ENCODE measurements at regions not wholly inside any gene's neighbourhood (a gene's known extent, or its start where the extent isn't known, plus 50 kb on each side); places are given as distances from the start of the nearest gene placed in this dataset.

DNA sequence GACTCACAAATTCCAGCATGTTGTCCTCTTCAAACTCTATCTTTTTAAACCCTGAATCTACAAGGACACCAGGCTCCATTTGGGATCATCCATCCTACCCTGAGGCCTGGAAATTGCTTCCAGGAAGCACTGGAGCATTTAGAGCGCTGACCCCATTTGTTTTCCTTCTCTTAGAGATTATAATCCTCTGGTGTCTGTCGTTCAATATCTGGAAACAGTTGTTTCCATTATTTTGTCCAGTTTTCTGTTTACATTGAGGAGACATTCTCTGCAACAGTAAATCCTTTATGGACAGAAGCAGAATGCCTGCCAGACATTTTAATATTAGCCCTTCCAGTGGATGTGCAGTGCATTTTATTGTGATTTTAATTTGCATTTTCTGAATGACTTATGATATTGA lies 119.4 kb upstream of the MEOX2 start:
- DNase-seq (ENCODE audit: low spot score), result no peak

DNA sequence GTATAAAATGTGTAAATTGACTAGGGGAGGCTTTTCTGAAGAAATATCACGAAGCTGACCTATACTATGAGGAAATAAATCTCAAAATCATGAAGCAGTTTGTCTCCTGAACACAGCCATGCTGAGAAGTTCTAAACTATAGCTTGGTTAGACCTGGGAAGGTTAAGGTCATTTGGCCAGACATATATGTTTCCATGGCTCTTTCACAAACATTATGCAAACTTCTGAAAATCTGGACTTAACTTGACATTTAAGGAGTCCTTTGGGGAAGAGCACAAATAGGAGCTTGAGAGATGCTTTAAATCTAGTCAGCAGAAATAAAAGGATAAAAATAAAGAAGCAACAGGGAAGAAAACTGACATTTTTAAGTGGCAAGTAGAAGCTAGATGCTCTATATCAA lies 115.9 kb upstream of the MEOX2 start:
- no peak for DNase-seq (ENCODE audit: low spot score)

DNA sequence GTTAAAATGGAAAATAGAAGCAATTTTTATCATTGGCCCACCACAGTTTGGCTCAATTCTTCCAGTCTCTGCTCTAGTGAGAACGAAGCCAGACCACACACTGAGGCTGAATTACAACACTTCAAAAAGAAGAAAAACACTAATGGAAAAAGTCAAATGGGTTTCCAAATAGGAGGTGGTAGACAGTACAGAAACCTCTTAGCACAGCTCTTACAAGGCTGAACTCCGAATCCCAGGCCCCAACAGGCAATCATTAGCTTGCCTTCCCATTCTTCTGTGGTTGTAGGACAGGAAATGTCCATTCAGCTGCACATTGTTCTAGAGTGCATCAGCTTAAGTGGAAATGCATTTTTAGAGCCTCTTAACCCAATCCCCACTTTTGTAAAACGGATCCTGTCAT lies 115.1 kb upstream of the MEOX2 start:
- no peak for DNase-seq (ENCODE audit: low spot score)

DNA sequence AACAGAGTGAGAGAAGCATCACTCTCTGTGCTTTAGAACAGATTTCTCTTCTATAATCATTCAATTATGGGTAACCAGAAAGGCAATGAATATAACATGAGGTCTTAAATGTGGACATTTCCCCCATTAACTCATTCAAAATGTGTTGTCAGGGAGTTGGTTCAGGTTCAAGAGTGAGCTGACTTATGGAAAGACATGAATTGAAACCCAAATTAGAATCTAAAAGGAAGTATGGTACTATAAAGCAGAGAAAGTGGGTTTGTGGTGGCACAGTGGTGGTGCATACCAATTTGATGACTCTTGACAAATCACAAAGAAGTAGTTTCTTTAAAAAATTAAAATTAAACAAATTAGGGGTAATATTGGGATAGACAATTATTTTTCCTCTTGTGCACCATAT lies 114.6 kb upstream of the MEOX2 start:
- DNase-seq (ENCODE audit: low spot score), result no peak

DNA sequence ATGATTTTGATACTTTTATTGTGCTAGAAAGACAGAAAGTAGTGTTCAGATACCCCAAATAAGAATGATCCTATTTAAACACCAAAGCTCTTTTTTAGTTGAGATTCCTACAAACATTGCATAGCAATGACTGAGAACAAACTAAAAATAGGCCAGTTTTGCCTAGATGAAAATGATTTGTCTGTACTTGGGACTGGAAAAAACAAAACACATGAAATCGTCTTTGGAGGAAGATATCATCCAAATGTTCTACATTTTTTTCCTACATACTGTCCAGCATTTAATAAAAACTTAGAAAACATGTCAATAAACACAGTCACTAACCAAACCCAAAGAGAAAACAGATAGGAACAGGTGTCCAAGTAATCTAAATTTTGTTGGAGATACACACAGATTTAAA lies 111.6 kb upstream of the MEOX2 start:
- no peak for DNase-seq (ENCODE audit: low spot score)

DNA sequence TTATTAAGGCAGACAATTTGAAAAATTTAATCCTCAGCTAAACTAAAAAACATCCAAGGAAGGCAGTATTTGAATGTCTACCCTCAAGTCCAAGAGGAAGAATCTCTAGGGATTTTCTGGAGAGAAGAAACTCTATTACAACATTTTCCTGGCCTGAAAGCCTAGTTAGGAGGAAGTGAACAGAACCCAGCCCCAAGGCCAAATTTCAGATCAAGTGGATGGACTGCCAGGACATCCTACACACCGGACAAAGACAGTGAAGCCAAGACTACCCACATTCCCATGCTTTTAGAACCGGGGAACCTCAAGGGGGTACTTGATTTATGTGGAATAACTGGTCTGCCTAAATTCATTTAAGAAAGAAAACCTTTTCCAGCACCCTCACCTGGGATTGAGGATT lies 108.9 kb upstream of the MEOX2 start:
- no peak for DNase-seq (ENCODE audit: low spot score)

DNA sequence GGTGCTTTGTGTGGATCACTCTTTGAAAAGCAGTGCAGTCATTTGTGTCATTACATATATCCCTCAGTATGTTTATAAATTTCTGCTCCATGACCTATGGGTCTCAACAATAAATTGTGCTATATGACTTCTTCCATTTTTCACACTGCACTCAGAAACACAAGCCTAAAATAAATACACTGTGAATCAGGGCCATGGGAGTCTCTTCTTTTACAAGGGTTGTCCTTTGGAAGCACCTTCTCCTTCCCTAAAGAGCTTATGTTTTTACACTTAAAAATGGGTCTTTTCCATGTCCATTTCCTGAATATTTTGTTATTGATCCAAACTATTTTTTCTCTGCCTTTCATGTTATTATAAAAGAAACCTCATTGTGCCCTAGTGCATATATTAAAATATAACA lies 108.3 kb upstream of the MEOX2 start:
- no peak for DNase-seq (ENCODE audit: low spot score)

DNA sequence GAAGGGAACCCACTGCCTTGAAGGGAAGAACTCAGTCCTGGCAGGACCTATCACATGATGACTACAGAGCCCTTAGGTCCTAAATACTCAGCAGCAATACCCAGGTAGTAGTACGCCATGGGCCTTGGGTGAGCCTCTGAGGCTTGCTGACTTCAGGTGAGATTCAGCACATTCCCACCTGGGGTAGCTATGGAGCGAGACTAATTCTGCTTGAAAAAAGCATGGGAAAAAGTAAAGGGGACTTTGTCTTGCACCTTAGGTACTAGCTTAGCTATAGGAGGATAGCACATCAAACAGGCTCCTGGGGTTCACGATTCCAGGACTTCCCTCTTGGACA lies 98.2 kb upstream of the MEOX2 start:
- DNase-seq (ENCODE audit: low spot score), result no peak

DNA sequence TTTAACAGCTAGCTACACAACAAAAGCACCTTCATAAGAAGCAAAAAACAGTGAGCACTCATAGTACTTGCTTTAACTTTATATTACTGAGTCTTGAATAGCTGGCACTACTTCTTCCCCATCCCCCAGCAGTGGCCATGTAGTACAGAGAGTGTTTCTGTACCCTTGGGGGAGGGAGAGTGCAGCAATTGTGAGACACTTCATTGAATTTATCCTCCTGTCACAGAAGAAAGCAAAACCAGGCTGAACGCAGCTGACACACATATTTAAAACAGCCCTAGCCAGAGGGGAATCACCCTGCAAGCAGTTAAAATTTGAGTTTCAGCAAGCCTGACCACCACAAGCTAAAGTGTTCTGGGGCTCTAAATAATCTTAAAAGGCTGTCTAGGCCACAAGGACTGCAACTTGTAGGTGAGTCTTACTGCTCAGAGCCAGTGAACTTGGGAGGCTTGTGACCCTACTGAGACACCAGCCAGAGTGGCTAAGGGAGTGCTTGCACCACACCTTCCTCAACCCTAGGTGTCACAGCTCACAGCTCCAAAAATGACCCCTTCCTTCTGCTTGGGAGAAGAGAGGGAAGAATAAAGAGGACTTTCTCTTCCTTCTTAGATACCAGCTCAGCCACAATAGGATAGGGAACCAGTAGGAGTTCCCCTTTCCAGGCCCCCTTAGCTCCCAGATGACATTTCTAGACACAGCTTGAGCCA lies 97.7 kb upstream of the MEOX2 start:
- no peak for DNase-seq (ENCODE audit: low spot score)

DNA sequence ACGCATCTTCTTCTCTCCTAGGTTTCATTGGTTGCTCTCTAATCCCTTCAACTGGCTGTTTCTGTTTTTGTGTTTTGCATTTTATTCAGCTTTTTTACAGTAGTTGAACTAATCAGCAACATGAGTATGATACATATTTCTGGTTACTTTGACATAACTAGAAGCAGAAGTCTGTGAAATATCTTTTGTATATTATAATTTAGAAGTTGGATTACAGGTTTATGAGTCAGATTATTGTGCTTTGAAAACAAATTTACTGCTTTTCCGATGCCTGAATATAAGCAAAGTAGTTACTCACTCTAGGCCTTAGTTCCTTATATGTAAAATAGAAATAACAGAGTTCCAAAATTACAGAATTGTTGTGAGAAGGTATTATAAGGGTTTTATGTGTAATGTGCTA lies 96.2 kb upstream of the MEOX2 start:
- DNase-seq (ENCODE audit: low spot score), result no peak

DNA sequence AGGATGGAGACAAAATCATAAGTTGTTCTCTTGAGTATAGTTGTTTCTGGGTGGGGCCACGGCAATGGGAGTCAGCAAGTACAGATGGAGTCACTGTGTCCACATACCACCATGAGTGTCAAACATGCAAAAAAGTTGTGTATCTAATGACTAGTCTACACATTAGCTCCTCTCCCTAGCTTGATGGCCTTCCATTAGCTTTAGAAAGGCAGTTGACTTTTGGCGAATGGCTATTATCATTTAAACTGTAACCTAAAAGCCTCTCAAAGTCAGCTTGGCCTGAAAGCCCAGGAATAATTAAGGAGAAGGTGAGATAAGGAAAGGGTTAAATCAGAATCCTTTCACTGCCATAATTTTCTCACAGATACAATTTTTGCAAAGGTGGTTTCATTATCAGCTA lies 95.5 kb upstream of the MEOX2 start:
- no peak for DNase-seq (ENCODE audit: low spot score)

DNA sequence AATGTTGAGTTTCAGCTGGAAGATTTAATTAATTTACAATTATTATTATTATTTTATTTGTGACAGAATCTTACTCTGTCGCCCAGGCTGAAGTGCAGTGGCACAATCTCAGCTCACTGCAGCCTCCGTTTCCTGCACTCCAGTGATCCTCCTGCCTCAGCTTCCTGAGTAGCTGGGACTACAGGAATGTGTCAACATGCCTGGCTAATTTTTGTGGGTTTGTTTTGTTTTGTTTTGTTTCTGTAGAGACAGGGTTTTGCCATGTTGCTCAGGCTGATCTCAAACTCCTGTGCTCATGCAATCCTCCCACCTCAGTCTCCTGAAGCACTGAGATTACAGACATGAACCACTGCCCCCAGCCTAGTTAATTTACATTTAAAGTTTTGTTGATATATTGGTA lies 93.8 kb upstream of the MEOX2 start:
- DNase-seq (ENCODE audit: low spot score), result no peak

DNA sequence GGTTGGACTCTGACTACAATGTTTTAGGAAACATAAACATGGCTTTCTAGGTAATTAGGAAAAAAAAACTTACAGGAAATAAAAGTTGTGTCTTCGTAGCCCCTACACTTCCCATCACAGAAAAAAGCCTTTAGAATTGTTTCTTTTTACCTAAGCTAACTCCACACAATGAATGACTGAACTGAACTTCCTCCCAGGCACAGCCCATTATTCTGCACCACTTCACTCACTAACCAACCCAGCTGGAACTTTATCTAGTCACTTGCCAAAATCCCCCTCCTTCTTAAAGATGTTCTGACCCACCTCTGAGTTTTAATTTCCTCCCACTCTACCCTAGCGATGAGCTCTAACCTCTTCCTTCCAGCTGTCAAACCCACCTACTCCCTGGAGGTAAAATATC lies 91.7 kb upstream of the MEOX2 start:
- DNase-seq (ENCODE audit: low spot score), result no peak

DNA sequence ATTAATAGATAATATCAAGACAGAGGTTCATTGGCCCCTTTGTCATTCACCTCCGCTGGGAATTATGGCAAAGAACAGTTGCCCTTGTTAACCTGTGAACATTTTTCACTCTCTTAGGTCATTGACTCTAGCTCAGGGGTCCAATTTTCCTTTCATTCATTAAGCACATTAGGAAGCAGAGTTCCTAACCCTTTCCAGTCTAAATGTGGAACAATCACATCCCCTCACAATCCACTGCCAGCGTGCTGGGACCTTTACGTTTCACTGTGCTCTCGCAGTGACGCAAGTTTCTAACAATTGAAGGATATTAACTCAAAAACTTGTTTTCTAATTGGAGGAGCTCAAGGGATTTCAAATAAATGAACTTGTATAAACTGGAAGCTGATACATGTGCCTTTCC lies 79.3 kb upstream of the MEOX2 start:
- no peak for DNase-seq (ENCODE audit: low spot score)

DNA sequence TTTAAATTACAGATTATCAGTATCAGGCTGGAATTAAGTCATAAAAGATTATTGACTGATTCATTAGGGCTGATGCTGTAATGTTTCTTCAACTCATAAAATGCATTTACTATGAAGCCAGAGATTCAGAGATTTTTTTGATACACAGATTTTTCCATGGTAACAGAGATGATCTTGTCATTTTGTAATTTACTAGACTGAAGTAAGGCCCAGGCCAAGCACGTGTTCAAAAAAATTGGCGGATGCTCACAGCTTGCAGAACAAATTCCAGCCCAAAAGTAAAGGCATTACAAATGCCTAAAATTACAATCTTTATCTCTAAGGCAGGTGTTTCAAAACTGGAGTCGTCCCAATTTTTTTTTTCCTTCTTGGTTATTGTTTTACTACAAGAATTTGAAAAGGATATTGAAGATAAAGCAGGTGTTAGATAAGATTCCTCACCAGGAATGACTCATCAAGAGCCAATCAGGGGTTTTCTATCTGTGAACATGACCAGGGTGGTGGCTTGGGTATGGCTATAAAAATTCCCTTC lies 78.4 kb upstream of the MEOX2 start:
- DNase-seq (ENCODE audit: low spot score), result no peak

DNA sequence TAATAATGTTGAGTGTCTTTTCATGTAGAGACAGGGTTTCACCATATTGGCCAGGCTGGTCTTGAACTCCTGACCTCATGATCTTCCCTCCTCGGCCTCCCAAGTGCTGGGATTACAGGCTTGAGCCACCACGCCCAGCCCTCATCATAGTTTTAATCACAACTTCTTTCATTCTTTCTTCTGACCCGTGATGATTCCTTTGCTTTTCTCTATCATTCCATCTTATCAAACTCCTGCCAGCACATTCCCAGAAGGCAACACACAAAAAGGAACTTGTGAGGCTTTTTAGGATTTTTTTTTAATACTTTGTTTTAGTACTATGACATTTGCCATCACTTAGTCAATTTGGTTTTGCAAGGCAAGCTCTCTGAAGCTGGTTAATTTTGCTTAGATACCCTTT lies 77.5 kb upstream of the MEOX2 start:
- DNase-seq (ENCODE audit: low spot score), result no peak

DNA sequence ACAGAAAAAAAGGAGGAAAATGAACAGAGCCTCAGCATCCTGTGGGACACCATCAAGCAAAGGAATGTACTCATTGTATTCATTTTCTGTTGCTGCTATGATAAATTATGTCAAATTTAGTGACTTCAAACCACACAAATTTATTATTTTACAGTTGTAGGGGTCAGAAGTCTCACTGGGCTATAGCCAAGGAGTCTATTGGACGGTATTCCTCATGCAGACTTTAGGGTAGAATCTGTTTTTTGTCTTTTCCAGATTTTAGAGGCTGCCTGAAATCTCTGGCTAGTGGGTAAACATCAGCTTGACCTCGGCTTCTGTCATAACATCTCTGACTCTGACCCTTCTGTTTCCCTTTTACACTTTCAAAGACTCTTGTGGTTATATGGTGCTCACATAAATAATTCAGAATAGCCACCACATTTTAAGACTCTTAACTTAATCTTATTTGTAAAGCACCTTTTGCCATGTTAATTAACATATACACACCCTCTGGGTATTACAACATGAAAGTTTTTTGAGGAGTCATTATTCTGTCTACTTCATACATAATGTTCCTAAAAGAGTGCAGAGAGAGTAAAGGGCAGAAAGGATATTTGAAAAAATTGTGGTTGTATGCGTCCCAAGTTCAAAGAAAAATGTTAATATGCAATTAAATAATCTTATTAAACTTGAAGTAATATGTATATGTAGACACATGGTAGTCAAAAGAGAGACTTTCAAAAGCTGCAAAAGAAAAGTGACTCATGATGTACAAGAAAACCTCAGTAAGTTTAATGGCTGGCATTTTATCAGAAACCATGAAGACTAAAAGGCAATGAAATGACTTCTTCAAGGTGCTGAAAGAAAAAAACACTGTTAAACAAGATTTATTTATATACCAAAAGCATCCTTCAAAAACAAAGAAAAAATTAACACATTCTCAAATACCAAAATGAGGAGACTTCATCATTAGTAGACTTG lies 70.8 kb upstream of the MEOX2 start:
- DNase-seq (ENCODE audit: low spot score), result no peak

DNA sequence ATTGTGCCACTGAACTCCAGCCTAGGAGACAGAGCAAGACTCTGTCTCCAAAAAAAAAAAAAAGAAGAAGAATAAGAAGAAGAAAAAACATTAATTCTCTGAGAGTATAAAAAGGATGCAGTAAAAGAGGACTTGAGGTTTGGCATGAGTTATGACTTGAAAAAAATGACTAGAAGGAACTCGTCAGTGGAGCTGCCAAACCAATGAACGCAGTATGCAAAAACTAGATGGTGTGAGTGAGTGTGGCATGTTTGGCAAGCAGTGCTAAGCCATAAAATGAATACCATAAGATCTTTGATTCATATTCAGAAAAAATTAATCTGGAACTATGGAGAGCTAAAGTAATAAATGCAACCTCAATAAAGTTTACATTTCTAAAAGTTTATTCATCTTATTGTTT lies 68.6 kb upstream of the MEOX2 start:
- no peak for DNase-seq (ENCODE audit: low spot score)

DNA sequence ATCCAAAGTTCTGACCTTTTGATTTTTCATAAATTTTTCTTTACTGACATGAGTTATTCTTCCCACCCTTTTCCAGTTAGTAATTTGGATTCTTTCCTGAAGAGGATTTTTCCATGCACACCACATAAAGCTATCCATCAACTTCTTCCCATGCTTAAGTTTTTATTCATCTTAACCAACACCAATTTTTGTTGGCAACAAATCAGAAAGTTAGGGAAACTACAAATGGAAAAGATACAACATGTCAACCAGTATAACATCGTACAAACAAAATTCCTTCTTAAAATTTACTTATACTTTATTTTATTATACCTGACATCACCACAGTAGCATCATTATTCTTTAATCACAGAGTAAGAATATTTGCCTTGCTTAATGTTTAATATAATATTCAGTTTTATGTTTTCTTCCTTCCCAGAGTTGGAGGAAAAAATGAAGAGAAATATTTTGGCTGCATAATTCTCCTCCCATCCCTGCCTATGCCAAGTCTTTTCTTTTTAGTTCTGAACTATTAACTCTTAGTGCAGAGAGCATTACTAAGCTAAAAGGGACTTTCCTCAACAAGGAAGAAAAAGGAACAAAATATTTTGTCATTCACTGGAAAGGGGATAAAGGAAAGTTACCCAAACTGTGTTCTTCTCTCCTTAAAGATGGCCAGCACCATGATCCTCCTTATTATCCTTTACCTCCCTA lies 67.5 kb upstream of the MEOX2 start:
- DNase-seq (ENCODE audit: low spot score), result no peak

DNA sequence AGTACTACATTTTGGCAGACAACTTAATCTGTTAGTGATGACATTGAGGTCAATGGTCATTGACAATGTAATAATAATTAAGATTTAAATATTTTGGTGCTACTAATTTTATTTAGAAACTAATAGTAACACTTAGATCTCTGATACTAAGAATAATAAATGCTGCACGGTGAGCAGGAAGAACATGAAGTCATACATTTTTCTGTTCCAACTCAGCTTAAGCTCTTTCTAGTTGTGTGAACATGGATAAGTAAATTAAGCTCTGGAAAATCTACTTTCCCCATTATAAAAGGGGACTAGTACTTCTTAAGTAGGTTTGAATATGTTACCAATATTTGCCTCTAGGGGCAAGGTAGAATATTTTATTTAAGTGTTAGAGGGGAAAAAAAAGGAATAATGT lies 65.9 kb upstream of the MEOX2 start:
- DNase-seq (ENCODE audit: low spot score), result no peak

DNA sequence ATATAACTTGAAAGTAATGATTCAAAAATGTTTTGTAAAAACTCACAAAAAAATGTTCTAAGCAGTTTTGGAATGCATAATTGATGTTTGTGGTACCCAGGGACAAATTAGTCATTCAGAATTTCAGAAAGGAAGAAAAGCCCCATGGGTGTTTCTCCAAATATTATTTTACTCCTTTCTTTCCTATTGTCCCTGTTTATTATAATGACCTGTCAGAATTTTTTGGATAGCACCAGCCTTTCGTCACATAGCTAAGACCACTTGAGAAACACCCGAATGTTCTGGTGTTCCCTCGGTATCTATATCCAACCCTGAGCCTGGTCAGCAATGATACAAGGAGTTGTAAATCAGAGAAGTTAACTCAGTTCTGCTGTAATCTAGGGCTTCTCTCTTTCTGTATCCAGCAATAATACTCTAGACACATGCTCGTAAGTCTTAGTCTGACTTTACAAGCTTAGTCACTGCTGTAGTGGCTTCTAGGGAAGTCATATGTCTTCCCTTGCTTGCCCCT lies 64.8 kb upstream of the MEOX2 start:
- no peak for DNase-seq (ENCODE audit: low spot score)

DNA sequence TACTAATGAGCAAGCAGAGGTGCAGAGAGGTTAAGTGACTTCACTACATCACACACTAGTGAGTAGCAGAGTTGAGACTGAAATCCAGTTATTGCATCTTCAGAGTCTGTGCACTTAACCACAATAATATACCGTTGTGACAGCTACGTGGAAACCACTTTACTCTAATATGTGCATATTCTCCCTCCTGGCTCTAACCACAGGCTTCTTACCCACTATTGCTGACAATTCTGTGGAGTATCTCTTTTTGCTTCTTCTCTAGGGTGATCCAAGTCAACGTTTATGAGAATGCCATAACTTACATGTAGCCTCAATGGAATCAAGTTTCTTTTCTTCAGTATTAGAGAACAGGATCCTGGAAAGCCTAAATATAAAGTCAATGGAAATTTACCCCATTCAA lies 64.2 kb upstream of the MEOX2 start:
- DNase-seq (ENCODE audit: low spot score), result no peak

DNA sequence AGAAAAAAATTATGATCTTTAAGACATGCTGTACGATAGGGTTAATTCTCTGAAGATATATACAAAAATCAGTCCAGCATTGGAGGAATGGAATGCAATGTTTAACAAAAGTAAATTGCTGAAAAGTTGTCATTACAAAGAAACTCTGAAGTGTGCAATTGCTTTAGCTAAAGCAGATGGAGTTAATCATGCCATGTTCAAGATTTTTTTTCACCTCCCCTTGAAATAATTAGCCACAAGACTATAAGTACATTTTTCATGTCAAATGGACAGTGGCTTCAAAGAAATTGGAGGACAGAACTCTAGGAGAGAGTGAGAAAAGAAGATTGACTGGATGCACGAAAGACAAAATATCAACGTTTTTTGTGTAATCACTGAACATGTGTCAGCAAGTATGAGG lies 63.1 kb upstream of the MEOX2 start:
- DNase-seq (ENCODE audit: low spot score), result no peak

Measured in CD4-positive, alpha-beta T cell treated with Interleukin-15 for 4 hours (primary cell).